K562 (cell line): ENCODE measurements at regions not wholly inside any gene's neighbourhood (a gene's known extent, or its start where the extent isn't known, plus 50 kb on each side); places are given as distances from the start of the nearest gene placed in this dataset.

ENCODE experiments used
- ATAC-seq: fragments of 200-7000 bp; cut with Tn5 transposase; 3 replicates; pipeline ENCODE4 v1.9.1; 2020; ENCODE audit warnings: moderate library complexity
- BruUV-seq: library from RNA; stranded (reverse); fragments of 400-500 nt; replicated peaks from 2 replicates; lab custom pipeline; 2021; lab: Mats Ljungman, UMichigan
- CTCF ChIA-PET: fragments of 300-600 bp; formaldehyde crosslinking; extraction: SDS; loops from one replicate; lab custom pipeline; 2021; ENCODE audit warnings: low intra/inter-chr PET ratio; lab: Yijun Ruan, JAX
- POLR2A ChIA-PET: fragments of 300-600, 350-650 bp; sonication (Branson Sonifier 250); formaldehyde crosslinking; extraction: SDS; loops from one replicate; lab custom pipeline; 2021; ENCODE audit warnings: antibody characterized with exemption, inconsistent platforms; lab: Yijun Ruan, JAX
- DNase-seq, 4 experiments: peaks; one replicate each; pipeline versions ENCODE4 v3.0.0 to v3.0.0-alpha.2; 2011 to 2018; ENCODE audit warnings: low spot score in 3 of 4, mixed read lengths in 3 of 4; ENCODE audit errors: extremely low read depth in 1 of 4
- FAIRE-seq: peaks from 2 replicates; lab custom pipeline; 2011; peaks lifted over from hg19 to GRCh38; lab: Jason Lieb, UNC
- H2AFZ ChIP-seq: 2 replicates; pipeline ENCODE4 v1.6.0; 2011; ENCODE audit warnings: low read depth, low read length, control low read depth, inconsistent platforms
- H3K27ac ChIP-seq: fragments of 200-600 bp; 3 replicates; pipeline ENCODE4 v1.8.0; 2011; ENCODE audit warnings: low read depth, mild to moderate bottlenecking, control low read depth, inconsistent platforms, low read length, moderate library complexity, mixed read lengths; ENCODE audit errors: extremely low read depth
- H3K27me3 ChIP-seq, 2 experiments: fragments of 300-600 bp in 1 of 2; 2 replicates in 1 of 2; 3 replicates in 1 of 2; pipeline versions ENCODE4 v1.6.0 to v1.8.0; 2011; ENCODE audit warnings: inconsistent platforms in 2 of 2, low read length in 2 of 2, mild to moderate bottlenecking in 1 of 2, mixed read lengths in 1 of 2, moderate library complexity in 1 of 2; ENCODE audit not compliant: control insufficient read depth in 2 of 2, insufficient read depth in 2 of 2
- H3K36me3 ChIP-seq: fragments of 300-600 bp; 3 replicates; pipeline ENCODE4 v1.8.0; 2011; ENCODE audit warnings: mild to moderate bottlenecking, low read length, inconsistent platforms; ENCODE audit not compliant: control insufficient read depth, insufficient read depth
- H3K4me1 ChIP-seq, 2 experiments: fragments of 200-600 bp in 1 of 2; replicated peaks in 1 of 2; 2 replicates in 1 of 2; 3 replicates in 1 of 2; pipeline versions ENCODE4 v1.5.1 to v1.8.0; 2011; ENCODE audit warnings: inconsistent platforms in 2 of 2, low read length in 2 of 2, mild to moderate bottlenecking in 1 of 2, mixed read lengths in 1 of 2, moderate library complexity in 1 of 2; ENCODE audit not compliant: control insufficient read depth in 2 of 2, insufficient read depth in 2 of 2
- H3K4me2 ChIP-seq: 2 replicates; pipeline ENCODE4 v1.6.1; 2011; ENCODE audit warnings: low read length, control low read depth, inconsistent platforms, mixed read lengths; ENCODE audit not compliant: insufficient read depth
- H3K4me3 ChIP-seq: fragments of 200-600 bp; sonication (generic), shearing (Covaris generic); 2 replicates; pipeline ENCODE4 v1.5.1; 2016; ENCODE audit warnings: control low read depth, inconsistent platforms
- H3K79me2 ChIP-seq: fragments of 200-600 bp; 3 replicates; pipeline ENCODE4 v1.8.0; 2011; ENCODE audit warnings: low read length, inconsistent platforms; ENCODE audit not compliant: control insufficient read depth, insufficient read depth
- H3K9ac ChIP-seq, 2 experiments: 2 replicates each; pipeline versions ENCODE4 v1.6.0 to v1.6.1; 2011; ENCODE audit warnings: low read depth in 2 of 2, low read length in 2 of 2, control low read depth in 1 of 2, inconsistent platforms in 1 of 2, mild to moderate bottlenecking in 1 of 2, mixed read lengths in 1 of 2; ENCODE audit not compliant: insufficient read depth in 1 of 2
- H3K9me1 ChIP-seq: one replicate; pipeline ENCODE4 v1.6.0; 2011; ENCODE audit warnings: inconsistent platforms, mild to moderate bottlenecking, low read length, moderate library complexity; ENCODE audit not compliant: control insufficient read depth, insufficient read depth
- H3K9me3 ChIP-seq: replicated peaks from 2 replicates; pipeline ENCODE4 v1.5.1; 2011; ENCODE audit warnings: low read depth, low read length, inconsistent platforms; ENCODE audit not compliant: control insufficient read depth, insufficient read depth
- H4K20me1 ChIP-seq: replicated peaks from 2 replicates; pipeline ENCODE4 v1.6.1; 2011; ENCODE audit warnings: low read length, inconsistent platforms, mixed read lengths; ENCODE audit not compliant: control insufficient read depth, insufficient read depth
- CREM ChIP-seq: IDR thresholded peaks from 2 replicates; pipeline ENCODE4 v1.6.1; 2014; ENCODE audit warnings: antibody characterized with exemption, low read depth
- CTCF ChIP-seq, 3 experiments: IDR thresholded peaks in 2 of 3; conservative IDR thresholded peaks in 1 of 3; 2 replicates each; pipeline ENCODE4 v1.5.1; 2011 to 2012; ENCODE audit warnings: low read length in 3 of 3, mild to moderate bottlenecking in 3 of 3, control low read depth in 2 of 3, improper control_type of control experiment in 1 of 3, inconsistent platforms in 1 of 3, low read depth in 1 of 3, mixed read lengths in 1 of 3, moderate library complexity in 1 of 3; ENCODE audit not compliant: insufficient read depth in 2 of 3
- RAD21 ChIP-seq, 2 experiments: fragments of 250-450 bp in 1 of 2; fragments of 450-650 bp in 1 of 2; sonication (Bioruptor Pico) in 1 of 2; formaldehyde crosslinking in 1 of 2; IDR thresholded peaks in 1 of 2; conservative IDR thresholded peaks in 1 of 2; 2 replicates each; pipeline versions ENCODE4 v1.4.0 to v1.8.0; 2020 to 2022; ENCODE audit warnings: mild to moderate bottlenecking in 2 of 2, moderate library complexity in 1 of 2
- WGBS: fragments of 100-300 bp; shearing (Covaris generic); methylation state at CpG from one replicate; pipeline ENCODE4 v1.1.6; 2016; ENCODE audit warnings: low coverage, mixed read lengths; ENCODE audit not compliant: insufficient coverage; ENCODE audit errors: missing lambda C conversion rate; 5-methylcytosine and 5-hydroxymethylcytosine counted together
- in situ Hi-C: fragments of 300-500 bp; cut with MboI; formaldehyde crosslinking; loops from 4 replicates; pipeline ENCODE4 v1.15.0; 2018; ENCODE audit warnings: inconsistent platforms, mixed read lengths
- intact Hi-C: fragments of 100-400 bp; cut with micrococcal nuclease; formaldehyde crosslinking; loops from 2 replicates; pipeline ENCODE4 v1.14.2; 2022
- TF ChIP-seq, protein P1 (sequence below), 2 experiments: IDR thresholded peaks in 1 of 2; conservative IDR thresholded peaks in 1 of 2; 2 replicates each; pipeline ENCODE4 v1.6.1; 2016; ENCODE audit warnings: low read depth in 2 of 2, mild to moderate bottlenecking in 1 of 2, missing compliant biosample characterization in 1 of 2, missing genetic modification characterization in 1 of 2, moderate library complexity in 1 of 2

DNA sequence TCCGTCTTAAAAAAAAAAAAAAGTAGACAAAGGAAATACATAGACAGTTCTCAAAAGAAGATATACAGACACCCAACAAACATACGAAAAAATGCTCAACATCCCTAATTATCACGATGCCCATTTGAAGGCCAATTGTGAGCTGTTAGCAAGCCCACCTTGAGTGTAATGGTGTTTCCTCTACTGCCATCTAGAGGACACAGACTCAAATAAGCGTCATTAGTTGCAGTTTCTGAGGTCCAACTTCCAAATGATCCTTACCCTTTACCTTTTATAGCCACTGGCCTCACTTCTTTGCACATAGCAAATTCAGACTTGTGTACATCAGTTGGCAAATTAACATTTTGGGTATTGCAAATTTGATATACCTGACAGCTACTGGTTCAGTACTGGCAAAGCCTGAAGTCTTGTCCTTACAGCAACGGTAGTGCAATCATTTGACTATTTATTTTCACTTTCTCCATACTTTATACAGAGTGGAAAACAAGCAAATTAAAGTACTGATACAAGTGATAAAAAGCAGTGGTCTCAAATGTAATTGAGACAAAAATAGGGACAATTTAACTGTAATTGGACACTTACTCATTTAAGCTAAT lies 536.3 kb upstream of the EEF2KMT start:
- Histone ChIP-seq H3K27ac (no peak overlapping the region), H3K9ac (no peak overlapping the region)
- 3% methylated on average over 5 of the region's 5 CpGs for WGBS
- TF ChIP-seq, protein P1, sequence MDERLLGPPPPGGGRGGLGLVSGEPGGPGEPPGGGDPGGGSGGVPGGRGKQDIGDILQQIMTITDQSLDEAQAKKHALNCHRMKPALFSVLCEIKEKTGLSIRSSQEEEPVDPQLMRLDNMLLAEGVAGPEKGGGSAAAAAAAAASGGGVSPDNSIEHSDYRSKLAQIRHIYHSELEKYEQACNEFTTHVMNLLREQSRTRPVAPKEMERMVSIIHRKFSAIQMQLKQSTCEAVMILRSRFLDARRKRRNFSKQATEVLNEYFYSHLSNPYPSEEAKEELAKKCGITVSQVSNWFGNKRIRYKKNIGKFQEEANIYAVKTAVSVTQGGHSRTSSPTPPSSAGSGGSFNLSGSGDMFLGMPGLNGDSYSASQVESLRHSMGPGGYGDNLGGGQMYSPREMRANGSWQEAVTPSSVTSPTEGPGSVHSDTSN (CRISPR knock-in tag; IDR thresholded peaks at IDR 0.05; ENCODE audit: low read depth): no peak
- TF ChIP-seq, protein P1 (tag; conservative IDR thresholded peaks at IDR 0.05; ENCODE audit: low read depth): no peak
- TF ChIP-seq RAD21 (CRISPR knock-in tag; conservative IDR thresholded peaks at IDR 0.05 in 1 of 2, IDR thresholded peaks at IDR 0.05 in 1 of 2): peak in 1 of 2 experiments; percentile 33; a peak in 2 of 4 replicates
- peak; percentile 54; the same call in 1 of the 2 replicates for TF ChIP-seq CREM
- TF ChIP-seq CTCF (IDR thresholded peaks at IDR 0.05 in 2 of 3, conservative IDR thresholded peaks at IDR 0.05 in 1 of 3; ENCODE audit: insufficient read depth in 2 of 3, low read depth in 1 of 3, low read length in 3 of 3): peak; percentile 27 to 63 (median 59); a peak in 5 of 6 replicates
- TF ChIP-seq, all 486 proteins: peak for 3
- no peaks in the 10 kb centered on the region for H3K9me3 ChIP-seq
- ATAC-seq (peak; percentile 57; the same call in 1 of the 3 replicates), FAIRE-seq (peak; percentile 88), DNase-seq (peak; percentile 34 to 48 (median 39))
- no peak overlapping the region for H2AFZ ChIP-seq
- H3K36me3 ChIP-seq: no peaks in the 10 kb centered on the region
- H3K4me3 ChIP-seq: no peak overlapping the region
- ChIA-PET POLR2A (interaction anchor here (0.5 kb wide), 1 partner anchor 1378 kb away, joined by 3 read pairs; no protein-coding TSS in a partner anchor), CTCF (interaction anchor here (0.6 kb wide), 1 partner anchor 781 kb away, joined by 3 read pairs; no protein-coding TSS in a partner anchor)
- intact Hi-C loops (no loop called here), in situ Hi-C loops (no loop called here)
- no peaks in the 10 kb centered on the region for H3K4me1 ChIP-seq
- no peak overlapping the region for H3K4me2 ChIP-seq
- no peaks in the 10 kb centered on the region for H3K9me1 ChIP-seq
- BruUV-seq: no TSS peak
- no peaks in the 10 kb centered on the region for H3K27me3 ChIP-seq
- no peaks in the 10 kb centered on the region; the same call in 1 of the 2 replicates for H4K20me1 ChIP-seq
- H3K79me2 ChIP-seq: no peaks in the 10 kb centered on the region
